Upper lobe of left lung (tissue), 4 donors: ENCODE measurements at regions not wholly inside any gene's neighbourhood (a gene's known extent, or its start where the extent isn't known, plus 50 kb on each side); places are given as distances from the start of the nearest gene placed in this dataset.

Experiments used
- POLR2AphosphoS5 ChIP-seq, 2 donors: sonication (generic); formaldehyde crosslinking; IDR thresholded peaks; one replicate each; pipeline ENCODE4 v1.5.1; 2017; ENCODE audit warnings: antibody characterized with exemption in 2 of 2
- TF ChIP-seq, protein P1 (sequence below), 6 experiments: fragments of 450-650 bp in 4 of 6; fragments of 200-600 bp in 2 of 6; sonication (generic) in 2 of 6; IDR thresholded peaks; one replicate each; pipeline ENCODE4 v1.5.1; 2016 to 2019; ENCODE audit warnings: antibody characterized with exemption in 6 of 6

DNA sequence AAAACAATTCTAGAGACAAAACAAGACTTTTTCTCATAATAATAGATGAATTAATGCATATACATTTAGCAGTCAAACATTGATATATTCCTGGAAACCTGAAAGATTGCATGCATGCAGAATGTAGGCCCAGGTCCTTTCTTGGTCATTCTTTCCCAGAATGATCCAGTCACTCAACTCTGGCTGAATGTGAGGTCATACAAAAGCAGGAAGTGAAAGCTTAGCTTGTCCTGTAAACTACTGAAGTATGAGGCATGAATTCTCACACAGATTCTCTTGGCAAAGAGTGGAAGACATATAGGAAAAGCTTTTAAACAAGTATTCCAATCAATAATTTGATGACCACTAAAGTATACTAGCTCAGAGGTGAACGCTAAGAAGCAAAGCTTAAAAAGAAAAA lies 253.9 kb downstream of the PPP1R3A start:
- TF ChIP-seq, protein P1, sequence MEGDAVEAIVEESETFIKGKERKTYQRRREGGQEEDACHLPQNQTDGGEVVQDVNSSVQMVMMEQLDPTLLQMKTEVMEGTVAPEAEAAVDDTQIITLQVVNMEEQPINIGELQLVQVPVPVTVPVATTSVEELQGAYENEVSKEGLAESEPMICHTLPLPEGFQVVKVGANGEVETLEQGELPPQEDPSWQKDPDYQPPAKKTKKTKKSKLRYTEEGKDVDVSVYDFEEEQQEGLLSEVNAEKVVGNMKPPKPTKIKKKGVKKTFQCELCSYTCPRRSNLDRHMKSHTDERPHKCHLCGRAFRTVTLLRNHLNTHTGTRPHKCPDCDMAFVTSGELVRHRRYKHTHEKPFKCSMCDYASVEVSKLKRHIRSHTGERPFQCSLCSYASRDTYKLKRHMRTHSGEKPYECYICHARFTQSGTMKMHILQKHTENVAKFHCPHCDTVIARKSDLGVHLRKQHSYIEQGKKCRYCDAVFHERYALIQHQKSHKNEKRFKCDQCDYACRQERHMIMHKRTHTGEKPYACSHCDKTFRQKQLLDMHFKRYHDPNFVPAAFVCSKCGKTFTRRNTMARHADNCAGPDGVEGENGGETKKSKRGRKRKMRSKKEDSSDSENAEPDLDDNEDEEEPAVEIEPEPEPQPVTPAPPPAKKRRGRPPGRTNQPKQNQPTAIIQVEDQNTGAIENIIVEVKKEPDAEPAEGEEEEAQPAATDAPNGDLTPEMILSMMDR (IDR thresholded peaks at IDR 0.05), result no peak
- TF ChIP-seq POLR2AphosphoS5 (IDR thresholded peaks at IDR 0.05), result no peak
